Neural progenitor cell (in vitro differentiated cells): ENCODE measurements at regions not wholly inside any gene's neighbourhood (a gene's known extent, or its start where the extent isn't known, plus 50 kb on each side); places are given as distances from the start of the nearest gene placed in this dataset.

Source experiments
- CTCF ChIP-seq: fragments of 200-600 bp; sonication (generic); IDR thresholded peaks from 2 replicates; pipeline ENCODE4 v1.5.1; 2017; ENCODE audit warnings: antibody characterized with exemption, mild to moderate bottlenecking
- EZH2 ChIP-seq: fragments of 200-600 bp; sonication (generic); IDR thresholded peaks from 2 replicates; pipeline ENCODE4 v1.6.1; 2017; ENCODE audit warnings: antibody characterized with exemption, mild to moderate bottlenecking, moderate library complexity
- EZH2phosphoT487 ChIP-seq: fragments of 200-600 bp; sonication (generic); IDR thresholded peaks from 2 replicates; pipeline ENCODE4 v1.6.1; 2017; ENCODE audit warnings: antibody characterized with exemption

- TF ChIP-seq CTCF (no peak), EZH2 (no peak), EZH2phosphoT487 (no peak)
Observed at GRCh38 chr20:6604179-6604578, 163.3 kb upstream of the BMP2 start.
